ENCODE measurements at regions not wholly inside any gene's neighbourhood (a gene's known extent, or its start where the extent isn't known, plus 50 kb on each side); places are given as distances from the start of the nearest gene placed in this dataset.

GRCh38 chr12:17278946-17279345 is 673.0 kb upstream of the LMO3 start:
- Histone ChIP-seq H3K27me3 (ENCODE audit: control insufficient read depth, insufficient read depth, low read length) (no peaks in the 10 kb centered on the region), H3K36me3 (ENCODE audit: control insufficient read depth, insufficient read depth, low read length) (no peaks in the 10 kb centered on the region), H3K9me3 (ENCODE audit: control insufficient read depth, insufficient read depth, low read length) (no peaks in the 10 kb centered on the region), H3K4me1 (ENCODE audit: control insufficient read depth, insufficient read depth, low read length) (no peaks in the 10 kb centered on the region), H3K27ac (ENCODE audit: low read length) (no peak overlapping the region), H3K4me3 (ENCODE audit: low read length) (no peak overlapping the region)
- no peak for DNase-seq (ENCODE audit: low read depth, low spot score)

DNA sequence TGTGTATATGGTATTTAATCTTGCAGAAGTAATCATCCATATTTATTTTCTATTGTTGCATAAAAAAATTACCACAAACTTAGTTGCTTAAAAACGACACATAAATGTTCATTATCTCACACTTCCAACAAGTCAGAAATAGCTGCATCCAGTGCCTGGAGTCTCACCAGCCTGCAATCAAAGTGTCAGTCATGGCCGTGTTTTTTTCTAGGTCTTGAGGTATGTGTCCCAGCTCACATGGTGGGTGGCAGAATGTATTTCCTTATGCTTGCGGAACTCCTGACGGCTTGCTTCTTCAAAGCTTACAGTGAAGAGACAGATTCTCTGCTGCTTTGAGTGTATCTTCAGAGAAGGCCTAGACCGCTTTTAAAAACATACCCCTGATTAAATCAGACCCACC is 670.2 kb upstream of the LMO3 start:
- H3K36me3 ChIP-seq (ENCODE audit: control insufficient read depth, insufficient read depth, low read length), result no peaks in the 10 kb centered on the region
- H3K9me3 ChIP-seq (ENCODE audit: control insufficient read depth, insufficient read depth, low read length), result no peaks in the 10 kb centered on the region
- no peak overlapping the region for H3K4me3 ChIP-seq (ENCODE audit: low read length)
- no peaks in the 10 kb centered on the region for H3K27me3 ChIP-seq (ENCODE audit: control insufficient read depth, insufficient read depth, low read length)
- WGBS (ENCODE audit: insufficient coverage, insufficient read length), result no CpG with 5 or more reads among the region's 5 CpGs
- no peak for DNase-seq (ENCODE audit: low read depth, low spot score)
- H3K4me1 ChIP-seq (ENCODE audit: control insufficient read depth, insufficient read depth, low read length), result no peaks in the 10 kb centered on the region
- no peak overlapping the region for H3K27ac ChIP-seq (ENCODE audit: low read length)

- Histone ChIP-seq H3K4me3 (ENCODE audit: low read length) (no peak overlapping the region), H3K36me3 (ENCODE audit: control insufficient read depth, insufficient read depth, low read length) (no peaks in the 10 kb centered on the region), H3K27me3 (ENCODE audit: control insufficient read depth, insufficient read depth, low read length) (no peaks in the 10 kb centered on the region), H3K4me1 (ENCODE audit: control insufficient read depth, insufficient read depth, low read length) (no peaks in the 10 kb centered on the region), H3K27ac (ENCODE audit: low read length) (no peak overlapping the region), H3K9me3 (ENCODE audit: control insufficient read depth, insufficient read depth, low read length) (no peaks in the 10 kb centered on the region)
- DNase-seq (ENCODE audit: low read depth, low spot score), result no peak
- WGBS (ENCODE audit: insufficient coverage, insufficient read length), result no CpG with 5 or more reads among the region's 5 CpGs
Observed at GRCh38 chr12:17266856-17267255, 660.9 kb upstream of the LMO3 start.

- DNase-seq (ENCODE audit: low read depth, low spot score), result no peak
- H3K27me3 ChIP-seq (ENCODE audit: control insufficient read depth, insufficient read depth, low read length), result no peaks in the 10 kb centered on the region
- 100% methylated on average over 1 of the region's 2 CpGs for WGBS (ENCODE audit: insufficient coverage, insufficient read length)
- no peak overlapping the region for H3K4me3 ChIP-seq (ENCODE audit: low read length)
- no peaks in the 10 kb centered on the region for H3K36me3 ChIP-seq (ENCODE audit: control insufficient read depth, insufficient read depth, low read length)
- no peak overlapping the region for H3K27ac ChIP-seq (ENCODE audit: low read length)
- H3K4me1 ChIP-seq (ENCODE audit: control insufficient read depth, insufficient read depth, low read length), result no peaks in the 10 kb centered on the region
- no peaks in the 10 kb centered on the region for H3K9me3 ChIP-seq (ENCODE audit: control insufficient read depth, insufficient read depth, low read length)
Observed at GRCh38 chr12:17264603-17265002, 658.6 kb upstream of the LMO3 start.

DNA sequence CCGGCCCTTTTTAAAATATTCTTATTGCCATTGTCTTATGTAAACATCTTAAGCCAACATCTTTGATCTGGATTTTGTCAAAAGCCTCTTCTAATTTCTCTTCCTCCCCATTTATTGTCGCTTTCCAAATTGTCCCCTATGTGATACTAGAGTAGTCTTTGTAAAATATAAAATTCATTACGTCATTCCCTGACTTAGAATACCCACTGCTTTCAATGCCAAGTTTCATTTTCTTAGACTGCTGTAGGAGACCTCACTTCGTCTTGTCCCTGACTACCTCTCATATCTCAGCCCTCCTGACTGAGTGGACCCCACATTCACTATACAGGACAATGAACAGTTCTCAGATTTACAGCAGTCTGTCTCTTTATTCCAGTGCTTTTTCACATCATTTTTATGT is 633.9 kb upstream of the LMO3 start:
- Histone ChIP-seq H3K36me3 (ENCODE audit: control insufficient read depth, insufficient read depth, low read length) (no peaks in the 10 kb centered on the region), H3K27ac (ENCODE audit: low read length) (no peak overlapping the region), H3K4me3 (ENCODE audit: low read length) (no peak overlapping the region), H3K27me3 (ENCODE audit: control insufficient read depth, insufficient read depth, low read length) (no peaks in the 10 kb centered on the region), H3K4me1 (ENCODE audit: control insufficient read depth, insufficient read depth, low read length) (no peaks in the 10 kb centered on the region), H3K9me3 (ENCODE audit: control insufficient read depth, insufficient read depth, low read length) (no peaks in the 10 kb centered on the region)
- no CpG with 5 or more reads among the region's 4 CpGs for WGBS (ENCODE audit: insufficient coverage, insufficient read length)
- DNase-seq (ENCODE audit: low read depth, low spot score), result no peak

DNA sequence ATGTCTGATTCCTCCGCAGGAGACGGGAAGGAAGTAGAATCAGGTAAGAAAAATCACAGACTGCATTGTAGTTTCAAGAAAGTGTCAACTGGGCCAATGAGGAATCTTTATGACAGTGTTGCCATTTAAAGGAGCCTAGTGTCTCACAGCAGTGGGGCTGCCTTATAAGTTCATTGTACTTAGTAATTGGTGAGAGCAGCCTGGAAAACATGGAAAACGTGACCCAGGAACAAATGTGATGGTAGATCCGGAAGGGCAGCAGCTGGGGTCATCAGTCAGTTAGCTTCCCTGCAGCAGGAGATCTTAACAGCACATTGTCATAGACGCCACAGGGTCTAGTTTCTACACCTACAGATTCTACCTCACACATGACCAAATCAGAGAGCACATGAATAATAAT is 630.0 kb upstream of the LMO3 start:
- no peak for DNase-seq (ENCODE audit: low read depth, low spot score)
- H3K4me3 ChIP-seq (ENCODE audit: low read length), result no peak overlapping the region
- H3K27ac ChIP-seq (ENCODE audit: low read length), result no peak overlapping the region
- no peaks in the 10 kb centered on the region for H3K36me3 ChIP-seq (ENCODE audit: control insufficient read depth, insufficient read depth, low read length)
- H3K27me3 ChIP-seq (ENCODE audit: control insufficient read depth, insufficient read depth, low read length), result no peaks in the 10 kb centered on the region
- WGBS (ENCODE audit: insufficient coverage, insufficient read length), result no CpG with 5 or more reads among the region's 5 CpGs
- H3K9me3 ChIP-seq (ENCODE audit: control insufficient read depth, insufficient read depth, low read length), result no peaks in the 10 kb centered on the region
- H3K4me1 ChIP-seq (ENCODE audit: control insufficient read depth, insufficient read depth, low read length), result no peaks in the 10 kb centered on the region

DNA sequence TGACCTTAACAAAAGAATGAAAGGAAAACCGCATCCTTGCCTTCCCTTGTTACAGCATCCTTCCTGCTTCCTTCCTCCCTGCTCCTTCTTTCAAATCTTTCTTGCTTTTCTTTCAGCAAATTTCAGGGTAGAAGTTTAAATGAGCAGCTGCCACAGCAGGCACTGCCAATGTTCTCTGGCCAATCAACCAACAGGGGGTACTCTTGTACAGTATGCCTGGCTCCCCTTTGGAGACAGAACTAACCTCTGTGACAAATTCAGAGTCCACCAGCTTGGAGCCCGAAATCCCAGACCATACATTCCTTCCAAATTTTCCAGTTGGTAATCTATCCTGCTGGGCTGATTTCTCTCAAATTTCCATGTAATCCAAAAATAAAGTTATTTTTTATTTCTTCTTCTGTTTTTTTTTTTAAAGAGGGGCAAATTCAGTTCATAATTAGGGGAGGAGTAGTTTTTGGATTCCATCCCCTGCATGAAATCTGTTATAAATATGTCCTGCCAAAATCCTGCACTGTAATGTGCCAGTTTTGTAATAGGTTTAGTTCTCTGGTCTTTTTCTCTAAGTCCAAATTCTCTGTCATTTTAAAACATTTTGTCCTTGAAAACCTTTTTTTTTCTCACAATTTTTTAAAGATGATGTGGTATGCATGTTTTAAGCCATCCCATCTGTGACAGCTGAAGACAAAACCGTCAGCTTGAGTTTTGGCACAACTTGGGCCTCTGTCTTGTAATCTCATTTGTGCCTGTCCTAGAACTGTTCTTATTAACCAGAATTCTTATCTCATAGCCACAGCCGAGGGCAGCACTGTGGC is 610.0 kb upstream of the LMO3 start:
- no CpG with 5 or more reads among the region's 4 CpGs for WGBS (ENCODE audit: insufficient coverage, insufficient read length)
- H3K27me3 ChIP-seq (ENCODE audit: control insufficient read depth, insufficient read depth, low read length), result no peaks in the 10 kb centered on the region
- H3K27ac ChIP-seq (ENCODE audit: low read length), result no peak overlapping the region
- H3K36me3 ChIP-seq (ENCODE audit: control insufficient read depth, insufficient read depth, low read length), result no peaks in the 10 kb centered on the region
- no peaks in the 10 kb centered on the region for H3K9me3 ChIP-seq (ENCODE audit: control insufficient read depth, insufficient read depth, low read length)
- H3K4me3 ChIP-seq (ENCODE audit: low read length), result no peak overlapping the region
- DNase-seq (ENCODE audit: low read depth, low spot score), result no peak
- H3K4me1 ChIP-seq (ENCODE audit: control insufficient read depth, insufficient read depth, low read length), result no peaks in the 10 kb centered on the region

DNA sequence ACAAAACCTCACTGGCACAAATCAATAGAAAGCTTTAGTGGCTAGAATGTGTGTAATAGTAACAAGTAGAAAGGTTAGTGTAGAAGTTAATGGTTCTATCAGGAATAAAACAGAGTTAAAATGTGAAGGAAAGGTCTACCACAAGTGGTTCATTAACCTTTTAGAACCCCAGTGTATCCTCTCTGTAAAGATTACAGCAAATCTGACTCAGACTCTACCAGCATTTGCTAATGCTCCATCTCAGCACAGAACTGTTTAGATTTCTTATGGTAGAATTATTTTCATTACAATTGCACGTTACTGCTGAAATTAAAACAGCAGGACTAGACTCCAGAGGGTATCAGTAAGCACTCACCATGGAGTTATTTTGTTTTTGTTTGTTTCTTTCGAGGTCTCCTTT is 609.0 kb upstream of the LMO3 start:
- H3K27ac ChIP-seq (ENCODE audit: low read length), result no peak overlapping the region
- no peak for DNase-seq (ENCODE audit: low read depth, low spot score)
- WGBS (ENCODE audit: insufficient coverage, insufficient read length), result no CpG with 5 or more reads among the region's 2 CpGs

DNA sequence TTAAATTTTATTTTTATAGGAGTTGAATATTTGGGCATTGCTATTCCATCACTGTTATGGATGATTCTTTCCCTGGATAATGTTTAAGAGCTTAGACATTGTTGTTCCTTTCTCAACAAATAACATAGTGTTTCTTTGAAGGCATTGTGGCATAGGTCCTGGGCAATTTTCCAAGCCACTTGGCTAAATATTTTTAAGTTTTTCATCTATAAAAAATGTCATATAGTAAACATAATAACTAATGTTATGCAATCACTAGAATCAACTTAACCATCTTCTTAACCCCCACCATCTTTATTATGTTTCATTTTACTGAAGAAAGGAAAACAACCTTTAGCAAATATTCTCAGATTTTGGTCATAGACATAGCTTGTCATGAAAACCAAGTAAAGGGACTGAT is 600.6 kb upstream of the LMO3 start:
- H3K4me1 ChIP-seq (ENCODE audit: control insufficient read depth, insufficient read depth, low read length), result peaks cover 2% of the 10 kb centered on the region; the same call in 1 of the 2 replicates
- no peak for DNase-seq (ENCODE audit: low read depth, low spot score)
- H3K4me3 ChIP-seq (ENCODE audit: low read length), result no peak overlapping the region
- no peaks in the 10 kb centered on the region for H3K27me3 ChIP-seq (ENCODE audit: control insufficient read depth, insufficient read depth, low read length)
- H3K27ac ChIP-seq (ENCODE audit: low read length), result no peak overlapping the region
- H3K9me3 ChIP-seq (ENCODE audit: control insufficient read depth, insufficient read depth, low read length), result no peaks in the 10 kb centered on the region
- H3K36me3 ChIP-seq (ENCODE audit: control insufficient read depth, insufficient read depth, low read length), result no peaks in the 10 kb centered on the region

More for the DNA sequence above, 609.0 kb upstream of the LMO3 start:
- no peaks in the 10 kb centered on the region for H3K36me3 ChIP-seq (ENCODE audit: control insufficient read depth, insufficient read depth, low read length)
- H3K4me1 ChIP-seq (ENCODE audit: control insufficient read depth, insufficient read depth, low read length), result no peaks in the 10 kb centered on the region
- no peaks in the 10 kb centered on the region for H3K9me3 ChIP-seq (ENCODE audit: control insufficient read depth, insufficient read depth, low read length)
- H3K27me3 ChIP-seq (ENCODE audit: control insufficient read depth, insufficient read depth, low read length), result no peaks in the 10 kb centered on the region
- no peak overlapping the region for H3K4me3 ChIP-seq (ENCODE audit: low read length)

DNA sequence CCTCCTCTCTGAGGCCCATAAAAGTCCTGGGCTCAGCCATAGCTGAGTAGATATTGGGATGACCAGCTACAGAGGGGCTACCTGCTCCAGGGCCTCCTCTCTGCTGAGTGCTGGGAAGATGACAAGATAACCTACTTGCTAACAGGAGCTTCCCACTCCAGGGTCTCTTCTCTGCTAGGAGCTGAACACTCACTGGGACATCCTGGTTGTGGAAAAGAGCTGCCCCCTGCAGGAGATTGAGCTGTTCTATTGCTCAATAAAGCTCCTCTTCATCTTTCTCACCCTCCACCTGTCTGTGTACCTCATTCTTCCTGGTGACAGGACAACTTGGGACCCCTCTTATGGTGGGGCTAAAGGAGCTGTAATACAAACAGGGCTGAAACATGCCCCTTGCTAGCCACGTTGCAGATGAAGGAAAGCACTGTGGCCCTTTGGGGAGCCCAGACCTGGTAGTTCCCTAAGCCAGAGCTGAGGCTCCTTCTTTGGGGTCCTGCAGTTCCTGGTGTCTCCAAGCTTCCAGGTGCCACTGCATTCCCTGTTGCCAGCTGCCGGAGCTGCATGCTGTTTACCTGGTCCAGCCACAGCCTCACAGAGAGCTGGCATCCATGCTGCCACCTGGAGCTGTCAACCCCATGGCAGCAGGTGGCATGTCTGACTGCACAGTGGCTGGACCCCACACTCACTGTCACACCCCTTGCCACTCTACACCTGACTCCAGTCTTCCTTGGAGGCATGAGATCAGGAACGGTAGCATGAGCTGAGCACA is 598.5 kb upstream of the LMO3 start:
- DNase-seq (ENCODE audit: low read depth, low spot score), result no peak
- H3K4me1 ChIP-seq (ENCODE audit: control insufficient read depth, insufficient read depth, low read length), result peaks cover 2% of the 10 kb centered on the region; the same call in 1 of the 2 replicates
- no peaks in the 10 kb centered on the region for H3K36me3 ChIP-seq (ENCODE audit: control insufficient read depth, insufficient read depth, low read length)
- no peaks in the 10 kb centered on the region for H3K27me3 ChIP-seq (ENCODE audit: control insufficient read depth, insufficient read depth, low read length)
- no CpG with 5 or more reads among the region's 3 CpGs for WGBS (ENCODE audit: insufficient coverage, insufficient read length)
- no peak overlapping the region for H3K27ac ChIP-seq (ENCODE audit: low read length)
- no peaks in the 10 kb centered on the region for H3K9me3 ChIP-seq (ENCODE audit: control insufficient read depth, insufficient read depth, low read length)
- no peak overlapping the region for H3K4me3 ChIP-seq (ENCODE audit: low read length)

GRCh38 chr12:17203497-17203896 is 597.5 kb upstream of the LMO3 start:
- no CpG with 5 or more reads among the region's 5 CpGs for WGBS (ENCODE audit: insufficient coverage, insufficient read length)
- no peaks in the 10 kb centered on the region for H3K4me1 ChIP-seq (ENCODE audit: control insufficient read depth, insufficient read depth, low read length)
- H3K9me3 ChIP-seq (ENCODE audit: control insufficient read depth, insufficient read depth, low read length), result no peaks in the 10 kb centered on the region
- H3K27ac ChIP-seq (ENCODE audit: low read length), result no peak overlapping the region
- no peaks in the 10 kb centered on the region for H3K27me3 ChIP-seq (ENCODE audit: control insufficient read depth, insufficient read depth, low read length)
- no peak overlapping the region for H3K4me3 ChIP-seq (ENCODE audit: low read length)
- H3K36me3 ChIP-seq (ENCODE audit: control insufficient read depth, insufficient read depth, low read length), result no peaks in the 10 kb centered on the region
- DNase-seq (ENCODE audit: low read depth, low spot score), result no peak
